Breast epithelium (tissue), 3 donors: ENCODE measurements at regions not wholly inside any gene's neighbourhood (a gene's known extent, or its start where the extent isn't known, plus 50 kb on each side); places are given as distances from the start of the nearest gene placed in this dataset.

Source experiments
- CTCF ChIP-seq, 3 donors: fragments of 450-650 bp; IDR thresholded peaks; one replicate each; pipeline ENCODE4 v1.5.1; 2016 to 2017; ENCODE audit warnings: antibody characterized with exemption in 3 of 3, mild to moderate bottlenecking in 3 of 3, moderate library complexity in 3 of 3
- POLR2A ChIP-seq: fragments of 450-650 bp; IDR thresholded peaks from one replicate; pipeline ENCODE4 v1.6.1; 2016; ENCODE audit warnings: antibody characterized with exemption, mild to moderate bottlenecking, moderate library complexity

GRCh38 chr14:38129705-38130104 lies 78.0 kb upstream of the SSTR1 start:
- TF ChIP-seq POLR2A (no peak), CTCF (IDR thresholded peaks at IDR 0.05) (no peak)
